NCI-H2029 treated with DMSO at 0.1 percent for 48 hours (cell line): ENCODE measurements at regions not wholly inside any gene's neighbourhood (a gene's known extent, or its start where the extent isn't known, plus 50 kb on each side); places are given as distances from the start of the nearest gene placed in this dataset.
A peak's percentile ranks its signal among the peaks of the same experiment; 100 is the strongest.
"Not testable (repeated sequence)": the region's sequence is repeated elsewhere in the genome, so short reads cannot be mapped to it uniquely, and the experiment has no call there.

Experiments
- DNase-seq: peaks from one replicate; lab custom pipeline; 2025; lab: John Stamatoyannopoulos, UW

DNA sequence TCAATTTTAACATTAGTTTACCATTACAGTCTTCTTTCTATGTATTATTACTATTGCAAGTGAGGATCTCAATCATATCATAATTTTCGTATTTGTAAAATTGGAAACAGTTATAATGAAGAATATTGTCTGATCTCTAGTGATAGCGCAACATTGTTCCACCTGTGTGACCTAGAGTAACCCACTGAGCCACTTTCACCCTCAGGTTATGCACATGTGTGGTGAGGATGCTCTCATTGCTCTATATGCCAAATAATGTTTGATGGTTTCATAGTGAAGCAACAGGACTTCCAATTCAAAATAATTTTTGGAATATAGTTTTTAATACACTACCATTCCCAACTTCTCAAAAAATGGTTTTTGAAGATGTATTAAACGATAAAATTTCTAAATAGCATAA lies 603.1 kb upstream of the MAN1A1 start:
- DNase-seq = no peak

DNA sequence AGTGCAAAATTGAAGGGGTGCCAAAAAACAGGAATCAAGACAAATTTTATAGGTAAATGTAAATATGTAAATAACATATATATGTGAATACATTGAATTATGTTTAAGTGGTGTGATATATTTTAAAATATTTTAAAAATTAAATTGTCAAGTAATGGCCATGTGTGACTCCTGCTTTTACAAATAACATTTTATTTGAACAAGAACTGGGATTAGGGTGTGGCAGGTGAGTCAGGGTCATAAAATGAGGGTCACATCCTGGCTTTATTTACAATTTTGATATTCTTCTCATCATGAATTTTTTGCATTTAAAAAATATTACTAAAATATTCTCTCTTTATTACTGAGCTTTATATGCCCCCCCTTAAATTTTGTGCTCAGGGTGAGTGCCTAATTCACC lies 601.1 kb upstream of the MAN1A1 start:
- DNase-seq = no peak

DNA sequence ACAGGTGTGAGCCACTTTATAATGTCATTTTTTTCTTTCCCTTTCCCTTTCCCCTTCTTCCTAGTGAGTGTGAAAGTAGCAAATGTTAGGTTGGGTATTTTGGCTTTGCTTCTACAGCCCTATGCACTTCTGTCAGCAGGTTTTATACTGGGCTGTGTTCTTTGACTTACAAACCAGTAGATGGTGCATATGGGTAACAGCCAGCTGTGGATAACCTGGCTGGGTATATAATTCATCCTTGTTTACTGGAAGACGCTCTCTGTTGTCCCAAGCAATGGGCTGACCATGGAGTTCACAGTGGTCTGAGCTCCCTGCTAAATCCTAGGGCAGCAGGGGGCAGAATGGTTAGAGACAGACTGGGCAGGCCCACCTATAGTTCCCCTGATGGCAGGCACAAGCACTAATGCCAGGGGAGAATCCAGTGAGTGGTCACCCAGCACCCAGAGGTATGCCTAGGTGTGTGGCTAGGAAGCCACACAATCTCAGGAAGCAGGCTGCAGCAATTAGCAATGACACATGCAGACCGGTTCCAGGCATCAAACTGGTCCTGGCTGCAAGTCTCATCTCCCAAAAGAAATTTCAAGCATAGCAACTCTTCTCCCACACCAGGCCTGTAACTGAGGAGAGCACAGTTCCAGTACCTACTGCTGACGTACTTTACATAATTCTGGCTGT lies 592.7 kb upstream of the MAN1A1 start:
- no peak for DNase-seq

DNA sequence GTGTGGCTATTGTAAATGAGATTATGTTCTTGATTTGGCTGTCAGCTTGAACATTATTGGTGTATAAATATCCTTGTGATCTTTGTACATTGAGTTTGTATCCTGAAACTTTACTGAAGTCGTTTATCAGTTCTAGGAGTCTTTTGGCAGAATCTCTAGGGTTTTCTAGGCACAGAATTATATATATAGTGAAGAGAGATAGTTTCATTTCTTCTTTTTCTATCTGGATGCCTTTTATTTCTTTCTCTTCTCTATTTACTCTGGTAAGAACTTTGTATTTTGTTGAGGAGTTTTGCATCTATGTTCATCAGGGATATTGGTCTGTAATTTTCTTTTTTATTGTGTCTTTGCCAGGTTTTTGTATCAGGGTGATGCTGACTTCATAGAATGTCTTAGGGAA lies 589.2 kb upstream of the MAN1A1 start:
- DNase-seq = no peak

DNA sequence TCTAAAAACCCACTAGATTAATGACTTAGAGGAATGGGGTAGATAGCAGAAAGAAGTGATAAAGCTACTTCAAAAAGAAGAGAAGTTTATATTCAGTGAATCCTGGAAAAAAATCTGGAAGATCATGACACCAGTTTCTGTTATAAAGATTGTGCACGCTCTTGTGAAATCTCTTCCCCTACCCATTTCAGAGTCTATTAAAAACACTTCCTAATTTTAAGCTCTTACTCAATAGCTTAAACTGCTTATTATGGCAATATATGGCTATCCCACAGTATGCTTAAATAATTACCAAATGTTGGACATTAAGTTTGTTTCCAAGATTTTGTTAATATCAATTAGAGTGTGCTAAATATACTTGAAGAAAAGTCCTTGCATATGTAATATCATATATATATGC lies 585.3 kb upstream of the MAN1A1 start:
- DNase-seq = no peak

DNA sequence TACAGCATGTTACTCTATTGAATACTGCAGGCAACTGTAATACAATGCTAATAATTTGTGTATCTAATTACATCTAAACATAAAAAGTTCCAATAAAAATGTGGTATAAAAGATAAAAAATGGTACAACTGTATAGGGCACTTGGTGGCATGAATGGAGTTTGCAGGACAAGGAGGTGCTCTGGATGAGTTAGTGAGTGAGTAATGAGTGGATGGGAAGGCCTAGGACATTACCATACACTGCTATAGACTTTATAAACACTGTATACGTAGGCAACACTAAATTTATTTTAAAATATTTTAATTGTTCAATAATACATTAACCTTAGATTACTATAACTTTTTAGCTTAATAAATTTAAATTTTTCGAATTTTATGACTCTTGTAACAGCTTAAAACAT lies 579.6 kb upstream of the MAN1A1 start:
- no peak for DNase-seq

DNA sequence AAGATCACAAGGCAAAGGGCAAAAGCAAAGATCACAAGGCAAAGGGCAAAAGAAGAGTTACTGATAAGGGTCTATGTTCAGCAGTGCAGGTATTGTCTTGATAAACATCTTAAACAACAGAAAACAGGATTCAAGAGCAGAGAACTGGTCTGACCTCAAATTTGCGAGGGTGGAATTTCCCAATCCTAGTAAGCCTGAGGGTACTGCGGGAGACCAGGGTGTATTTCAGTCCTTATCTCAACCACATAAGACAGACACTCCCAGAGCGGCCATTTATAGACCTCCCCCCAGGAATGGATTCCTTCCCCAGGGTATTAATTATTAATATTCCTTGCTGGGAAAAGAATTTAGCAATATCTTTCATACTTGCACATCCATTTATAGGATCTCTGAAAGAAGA lies 575.3 kb upstream of the MAN1A1 start:
- not testable (repeated sequence) for DNase-seq

DNA sequence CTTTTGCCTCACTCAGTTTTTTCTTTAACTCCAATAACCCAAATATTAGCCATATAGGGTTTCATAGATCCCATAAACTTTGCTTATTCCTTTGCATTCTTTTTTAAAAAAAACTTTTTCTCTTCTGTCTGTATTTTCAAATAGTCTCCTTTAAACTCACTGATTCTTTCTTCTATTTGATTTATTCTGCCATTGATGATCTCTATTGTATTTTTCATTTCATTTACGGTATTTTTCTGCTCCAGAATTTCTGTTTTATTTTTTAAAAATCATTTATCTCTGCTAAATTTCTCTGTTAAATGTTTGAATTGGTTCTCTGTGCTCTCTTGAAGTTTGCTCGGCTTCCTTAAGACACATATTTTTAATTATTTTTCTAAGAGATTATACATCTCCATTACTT lies 573.3 kb upstream of the MAN1A1 start:
- no peak for DNase-seq

DNA sequence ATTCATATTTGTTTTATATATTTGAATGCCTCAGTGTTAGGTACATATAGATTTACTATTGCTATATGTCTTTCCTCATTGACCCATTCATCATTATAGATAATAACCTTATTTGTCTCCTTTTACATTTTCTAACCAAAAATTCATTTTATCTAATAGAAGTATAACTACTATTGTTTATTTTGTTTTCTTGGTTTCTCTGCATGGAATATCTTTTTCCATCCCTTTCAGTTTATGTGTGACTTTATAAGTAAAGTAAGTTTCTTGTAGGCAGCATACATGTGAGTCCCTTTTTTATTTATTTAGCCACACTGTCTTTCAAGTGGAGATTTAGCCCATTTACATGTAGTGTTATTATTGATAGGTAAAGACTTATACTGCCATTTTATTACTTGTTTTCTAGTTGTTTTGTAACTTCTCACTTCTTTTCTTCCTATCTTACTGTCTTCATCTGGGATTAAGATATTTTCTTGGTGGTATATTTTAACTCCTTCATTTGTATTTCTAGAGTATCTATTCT lies 572.0 kb upstream of the MAN1A1 start:
- no peak for DNase-seq

DNA sequence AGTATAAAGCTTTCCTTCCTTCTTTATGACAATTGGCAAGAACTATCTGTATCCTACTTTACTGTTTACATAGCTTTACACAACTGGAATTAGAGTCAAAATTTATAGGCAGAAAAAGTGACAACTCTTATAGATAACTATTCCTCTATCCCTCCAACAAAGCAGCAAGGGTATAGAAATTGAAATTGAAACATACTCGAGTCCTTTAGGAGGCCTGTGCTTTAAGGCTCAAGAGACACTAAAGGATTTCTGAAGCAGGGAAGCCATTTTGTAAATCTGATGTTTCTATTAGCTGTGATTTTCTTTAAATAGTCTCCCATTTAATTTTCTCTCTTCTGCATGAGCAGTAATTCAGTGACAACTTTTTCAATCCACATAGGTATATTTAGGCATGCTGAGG lies 567.6 kb upstream of the MAN1A1 start:
- no peak for DNase-seq

DNA sequence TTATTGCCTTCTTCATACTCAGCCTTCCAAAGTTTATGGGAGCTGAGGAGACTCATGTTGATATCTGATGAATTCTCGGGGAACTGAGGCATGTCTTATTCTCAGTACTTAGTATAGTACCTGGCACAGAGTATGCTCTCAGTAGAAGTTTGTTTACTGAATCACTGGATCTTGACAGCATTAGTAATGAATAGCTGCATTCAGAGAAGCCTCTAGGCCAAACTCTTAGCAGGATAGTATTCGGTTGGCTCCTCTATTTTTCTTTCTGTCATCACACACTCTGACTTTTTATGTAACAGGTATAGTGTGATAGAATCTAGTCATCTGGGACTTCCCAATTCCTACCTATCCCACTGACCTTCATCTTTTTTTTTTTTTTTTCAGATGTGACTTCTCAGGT lies 566.4 kb upstream of the MAN1A1 start:
- DNase-seq = no peak

DNA sequence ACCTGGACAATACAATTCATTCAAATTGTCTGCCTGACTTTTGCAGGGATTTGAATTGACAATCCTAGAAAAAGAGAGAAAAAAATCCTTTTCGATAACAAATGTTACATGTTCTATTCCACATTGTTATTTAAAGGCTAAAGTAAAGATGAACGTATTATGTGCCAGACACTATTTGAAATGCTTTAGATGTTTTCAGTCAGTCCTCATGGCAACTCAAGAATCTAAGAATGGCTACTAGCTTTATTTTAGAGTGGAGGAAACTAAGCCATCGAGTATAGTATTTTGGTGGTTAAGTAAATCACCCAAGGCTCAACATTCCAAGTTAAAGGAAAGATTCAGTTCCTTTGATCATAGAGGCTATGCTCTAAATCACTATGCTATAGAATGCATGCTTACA lies 558.6 kb upstream of the MAN1A1 start:
- DNase-seq = no peak

DNA sequence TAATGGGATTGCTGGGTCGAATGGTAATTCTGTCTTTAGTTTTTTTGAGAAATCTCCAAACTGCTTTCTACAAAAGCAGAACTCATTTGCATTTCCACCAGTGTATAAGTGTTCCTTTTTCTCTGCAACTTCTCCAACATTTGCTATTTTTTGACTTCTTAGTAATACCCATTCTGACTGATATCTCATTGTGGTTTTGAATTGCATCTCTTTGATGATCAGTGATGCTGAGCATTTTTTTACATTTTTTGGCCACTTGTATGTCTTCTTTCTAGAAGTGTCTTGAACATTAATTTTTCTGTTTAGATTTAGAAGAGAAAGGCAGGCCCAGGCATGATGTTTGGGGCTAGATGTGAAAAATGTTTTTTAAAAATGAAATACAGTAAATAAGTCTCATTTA lies 553.1 kb upstream of the MAN1A1 start:
- no peak for DNase-seq

DNA sequence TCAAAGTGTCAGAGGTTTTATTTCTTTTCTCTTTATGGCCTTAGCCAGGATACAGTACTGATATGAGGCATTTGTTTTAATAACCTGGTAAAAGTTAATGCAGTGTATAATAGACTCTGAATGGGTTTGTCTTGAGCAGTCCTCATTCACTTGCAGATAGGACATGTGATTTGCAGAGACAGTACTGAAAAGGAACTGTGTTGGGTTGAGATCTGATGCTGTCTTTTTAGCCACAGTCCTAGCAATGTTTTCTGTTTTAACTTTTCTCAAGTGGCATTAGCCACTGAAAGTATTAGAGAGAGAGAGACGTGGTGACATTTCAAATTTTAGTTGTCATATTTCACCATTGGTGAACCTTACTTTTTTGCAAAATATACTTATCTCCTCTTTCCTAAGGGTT lies 547.2 kb upstream of the MAN1A1 start:
- DNase-seq = no peak

DNA sequence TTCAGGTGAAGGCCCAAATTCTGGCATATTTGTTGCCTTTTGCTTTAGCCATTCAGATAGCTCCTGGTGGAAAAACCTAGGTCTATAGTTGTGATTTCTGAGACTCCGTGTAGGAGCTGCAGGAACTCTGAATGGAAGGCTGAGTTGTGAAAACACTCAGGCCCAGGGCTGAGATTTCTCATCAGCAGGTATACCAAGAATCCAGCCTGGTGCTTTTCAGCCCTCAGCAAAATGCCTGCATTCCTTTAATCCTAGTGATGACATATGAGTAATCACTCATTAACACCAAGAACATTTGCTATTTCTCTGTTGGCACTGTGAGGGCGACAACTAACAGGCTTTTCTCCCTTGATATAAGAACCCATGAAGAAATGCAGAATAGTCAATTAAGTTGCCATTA lies 546.1 kb upstream of the MAN1A1 start:
- no peak for DNase-seq

DNA sequence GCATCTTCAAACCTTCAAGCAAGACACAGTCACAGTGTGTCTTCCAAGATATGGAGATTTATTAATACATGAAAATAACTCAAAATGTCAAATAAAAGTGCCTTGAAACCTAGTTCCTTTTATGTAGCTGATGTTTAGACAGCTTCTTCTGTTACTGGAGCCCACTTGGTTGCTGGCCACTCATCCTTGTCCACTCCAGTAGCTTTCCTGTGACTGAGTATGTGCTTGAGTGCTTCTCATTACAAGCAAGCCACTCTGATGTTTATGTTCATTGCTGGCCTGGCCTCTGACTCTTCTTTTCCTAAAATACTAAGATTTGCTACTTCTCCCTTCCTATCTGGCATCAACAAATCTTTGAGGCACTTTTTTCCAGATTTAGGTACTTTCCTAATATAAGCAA lies 545.2 kb upstream of the MAN1A1 start:
- peak; percentile 48 for DNase-seq

DNA sequence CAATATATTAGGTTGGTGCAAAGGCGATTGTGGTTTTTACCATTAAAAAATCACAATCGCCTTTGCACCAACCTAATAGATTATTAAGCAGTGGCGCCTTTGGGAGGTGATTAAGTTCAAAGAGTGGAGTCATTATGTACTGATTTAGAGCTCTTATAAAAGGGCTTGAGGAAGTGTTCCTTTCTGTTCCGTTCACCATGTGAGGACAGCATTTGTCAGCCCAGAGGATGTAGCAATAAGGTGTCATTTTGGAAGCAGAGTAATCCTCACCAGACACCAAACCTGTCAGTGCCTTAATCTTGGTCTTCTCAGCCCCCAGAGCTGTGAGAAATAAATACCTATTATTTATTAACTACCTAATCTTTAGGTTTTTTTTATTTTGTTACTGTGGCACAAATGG lies 542.1 kb upstream of the MAN1A1 start:
- no peak for DNase-seq

DNA sequence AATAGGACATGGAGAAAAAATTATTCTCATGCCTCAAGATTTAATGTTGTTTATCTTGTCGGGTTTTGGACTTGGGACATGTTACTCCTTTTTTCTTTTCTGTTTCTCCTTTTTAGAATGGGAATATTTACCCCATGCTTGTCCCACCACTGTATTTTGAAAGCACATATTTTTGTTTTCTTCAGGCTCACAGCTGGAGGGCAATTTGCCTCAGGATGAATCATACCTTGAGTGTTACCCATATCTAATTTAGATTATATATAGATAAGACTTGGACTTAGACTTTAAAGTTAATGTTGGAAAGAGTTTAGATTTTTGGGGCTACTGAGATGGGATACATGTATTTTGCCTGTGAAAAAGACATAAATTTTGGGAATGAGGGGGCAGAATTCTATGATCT lies 541.6 kb upstream of the MAN1A1 start:
- no peak for DNase-seq

DNA sequence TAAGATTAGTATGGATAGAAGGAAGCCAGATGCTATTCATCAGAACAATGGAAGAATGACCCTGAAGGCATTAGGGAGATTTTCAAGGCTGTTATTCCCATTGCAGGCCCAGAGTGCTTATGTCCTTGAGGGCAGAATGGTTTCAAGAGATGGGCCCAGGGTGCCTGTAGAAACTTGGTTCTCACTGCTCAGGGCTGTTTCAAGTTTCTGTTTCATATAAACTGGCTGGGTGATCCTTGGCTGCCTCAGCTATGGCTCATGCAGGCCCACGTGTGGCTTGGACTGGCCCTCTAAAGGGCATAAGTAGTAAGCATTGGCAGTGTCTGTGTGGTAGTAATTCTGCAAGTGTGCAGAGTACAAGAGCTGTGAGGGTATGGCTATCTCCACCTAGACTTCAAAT lies 540.9 kb upstream of the MAN1A1 start:
- no peak for DNase-seq

DNA sequence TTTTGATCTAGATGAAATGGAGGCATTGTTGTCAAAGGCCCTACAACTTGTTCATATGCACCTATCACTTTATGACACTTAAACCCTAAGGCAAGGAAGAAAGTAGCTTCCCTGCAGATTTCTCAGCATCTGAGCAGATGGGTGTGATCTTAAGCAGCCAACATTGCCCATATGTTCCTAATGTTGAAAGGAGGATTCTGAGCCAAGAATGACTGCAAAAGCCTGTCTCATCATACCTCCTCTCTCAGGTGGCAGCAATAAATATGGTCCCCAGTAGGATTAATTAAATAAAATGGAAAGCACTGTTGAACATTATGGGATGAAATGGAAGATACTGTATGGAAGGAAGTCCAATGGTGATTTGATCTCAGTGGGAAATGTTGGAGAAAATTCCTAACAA lies 538.1 kb upstream of the MAN1A1 start:
- DNase-seq = no peak

DNA sequence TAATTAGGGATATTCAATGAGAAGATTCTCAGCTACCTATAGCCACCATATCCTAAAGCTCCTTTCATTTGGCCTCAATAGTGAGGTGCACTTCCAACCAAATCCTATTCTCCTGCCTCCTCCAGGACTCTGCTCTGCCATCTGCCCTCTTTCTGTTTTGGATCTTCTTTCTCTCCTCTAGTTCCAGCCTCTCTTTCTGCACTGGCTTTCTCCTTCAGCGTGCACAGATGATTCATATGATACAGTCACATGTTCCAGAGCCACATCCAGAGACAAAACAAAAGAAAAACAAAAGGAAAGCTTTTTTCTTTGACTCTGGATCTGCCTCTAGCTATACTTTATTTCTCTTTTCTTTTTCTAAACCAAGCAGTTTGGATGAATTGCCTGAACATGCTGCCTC lies 531.9 kb upstream of the MAN1A1 start:
- no peak for DNase-seq

DNA sequence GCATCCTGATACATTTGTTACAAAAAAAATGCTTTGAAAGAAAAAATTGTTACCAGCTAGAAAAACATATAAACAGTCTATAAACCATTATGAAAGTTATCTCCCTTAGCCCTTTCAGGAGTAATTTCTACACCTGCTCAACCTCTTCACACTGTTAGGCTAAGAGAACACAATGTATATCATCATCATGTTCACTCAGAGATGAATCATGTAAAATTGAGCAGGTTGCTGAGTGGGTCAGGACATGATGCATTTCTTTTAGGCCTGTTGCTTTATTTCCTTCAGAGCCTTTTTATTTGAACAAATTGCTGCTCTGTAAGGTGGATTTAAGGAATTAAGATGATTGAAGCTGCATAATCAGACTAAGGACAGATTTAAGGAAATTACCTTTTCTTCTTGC lies 531.3 kb upstream of the MAN1A1 start:
- no peak for DNase-seq

DNA sequence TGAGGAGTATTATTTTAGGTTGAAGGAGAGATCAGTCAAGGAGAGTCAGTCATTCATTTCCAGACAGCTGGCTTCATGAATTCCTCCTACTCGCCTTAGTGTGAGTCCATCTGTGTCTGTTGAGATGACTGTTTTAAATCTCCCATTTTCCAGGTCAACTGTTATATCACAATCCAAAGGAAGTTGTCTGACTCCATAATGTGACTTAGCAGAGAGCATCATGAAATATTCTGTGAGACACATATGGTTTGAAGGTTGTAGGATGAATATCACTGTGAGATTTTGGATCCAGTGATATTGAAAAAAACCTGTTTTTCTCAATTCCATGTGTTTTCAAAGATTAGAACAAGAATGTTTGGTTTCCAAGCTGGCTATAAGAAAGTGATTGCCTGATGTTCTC lies 530.2 kb upstream of the MAN1A1 start:
- no peak for DNase-seq

DNA sequence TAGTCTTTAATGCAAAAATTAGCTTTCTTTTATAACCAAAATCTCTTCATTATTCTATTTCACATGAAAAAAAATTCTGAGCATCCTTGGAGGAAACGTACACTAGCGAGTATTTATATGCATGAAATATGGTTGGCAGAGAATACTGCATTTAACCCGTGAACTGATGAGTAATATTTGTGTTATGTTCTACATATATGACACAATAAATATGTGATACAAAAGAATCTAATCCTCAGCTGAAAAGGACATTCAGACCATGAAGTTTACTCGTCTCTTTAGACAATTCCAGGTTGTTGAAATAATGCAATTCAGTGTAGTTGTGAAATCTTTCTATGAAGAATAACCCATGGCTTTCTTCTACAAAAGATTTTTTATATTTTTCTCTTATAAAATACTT lies 524.8 kb upstream of the MAN1A1 start:
- DNase-seq = no peak

DNA sequence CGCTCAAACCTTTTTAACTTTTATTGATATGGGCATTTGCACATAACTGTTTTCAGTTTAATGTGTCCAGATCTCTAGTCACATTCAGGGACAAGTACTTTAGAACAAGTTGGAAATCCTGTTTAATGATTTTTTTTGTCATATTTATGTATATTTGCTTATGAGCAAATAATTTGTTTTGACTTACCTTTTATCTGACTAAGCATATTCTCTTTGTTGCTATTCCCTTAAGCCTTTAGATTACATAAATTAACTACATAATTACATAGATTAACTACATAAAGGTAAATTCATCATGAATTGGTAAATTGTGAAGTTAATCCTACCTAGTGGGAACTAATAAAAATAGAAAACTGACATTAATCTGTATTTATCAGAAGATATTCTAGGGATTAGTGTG lies 523.5 kb upstream of the MAN1A1 start:
- DNase-seq = no peak
